H1 (cell line): ENCODE measurements at regions not wholly inside any gene's neighbourhood (a gene's known extent, or its start where the extent isn't known, plus 50 kb on each side); places are given as distances from the start of the nearest gene placed in this dataset.

Experiments
- CTCF ChIA-PET: fragments of 300-600 bp; sonication (Branson Sonifier 250); formaldehyde crosslinking; loops from one replicate; lab custom pipeline; 2021; ENCODE audit not compliant: partially characterized antibody; lab: Charles Lee
- POLR2A ChIA-PET: fragments of 300-600 bp; sonication (Branson Sonifier 250); formaldehyde crosslinking; loops from one replicate; lab custom pipeline; 2021; ENCODE audit warnings: inconsistent platforms; ENCODE audit not compliant: partially characterized antibody; lab: Charles Lee
- DNase-seq, 2 experiments: peaks; one replicate each; pipeline versions ENCODE4 v3.0.0 to v3.0.0-alpha.2; 2010 to 2022; ENCODE audit warnings: low spot score in 2 of 2, low read depth in 1 of 2, mixed read lengths in 1 of 2
- FAIRE-seq: peaks from 2 replicates; lab custom pipeline; 2011; peaks lifted over from hg19 to GRCh38; lab: Jason Lieb, UNC
- H2AFZ ChIP-seq: 2 replicates; pipeline ENCODE4 v1.8.1; 2012; ENCODE audit warnings: low read length, inconsistent platforms
- H2AK5ac ChIP-seq: 2 replicates; pipeline ENCODE4 v1.6.1; 2013; ENCODE audit warnings: low read depth, low read length
- H2BK120ac ChIP-seq: replicated peaks from 2 replicates; pipeline ENCODE3; 2013; ENCODE audit warnings: low read depth, low read length, inconsistent platforms
- H2BK12ac ChIP-seq: 2 replicates; pipeline ENCODE4 v1.6.1; 2013; ENCODE audit warnings: low read depth, low read length
- H2BK15ac ChIP-seq: 2 replicates; pipeline ENCODE4 v1.6.1; 2013; ENCODE audit warnings: low read length
- H2BK20ac ChIP-seq: 2 replicates; pipeline ENCODE4 v1.6.1; 2013; ENCODE audit warnings: low read length
- H2BK5ac ChIP-seq: 2 replicates; pipeline ENCODE4 v1.6.1; 2013; ENCODE audit warnings: low read depth, low read length
- H3K14ac ChIP-seq: 2 replicates; pipeline ENCODE4 v1.6.1; 2013; ENCODE audit warnings: inconsistent platforms; ENCODE audit not compliant: insufficient read length
- H3K18ac ChIP-seq: 2 replicates; pipeline ENCODE4 v1.6.1; 2013; ENCODE audit warnings: low read length; ENCODE audit errors: extremely low read depth
- H3K23ac ChIP-seq: 2 replicates; pipeline ENCODE4 v1.6.1; 2013; ENCODE audit warnings: inconsistent platforms; ENCODE audit not compliant: insufficient read length
- H3K23me2 ChIP-seq: 2 replicates; pipeline ENCODE4 v1.6.1; 2013; ENCODE audit warnings: low read depth, low read length
- H3K27ac ChIP-seq: 2 replicates; pipeline ENCODE4 v1.6.1; 2011; ENCODE audit warnings: low read depth, low read length, inconsistent platforms
- H3K27me3 ChIP-seq, 4 experiments: replicated peaks in 1 of 4; 1 replicate in 1 of 4; 2 replicates in 3 of 4; pipeline versions ENCODE4 v1.6.1 to v1.8.1; 2011 to 2013; ENCODE audit warnings: low read length in 3 of 4, mild to moderate bottlenecking in 3 of 4, inconsistent platforms in 2 of 4, mixed read lengths in 2 of 4, moderate library complexity in 1 of 4; ENCODE audit not compliant: control insufficient read depth in 3 of 4, insufficient read depth in 3 of 4; ENCODE audit errors: extremely low read depth in 1 of 4
- H3K36me3 ChIP-seq, 4 experiments: 2 replicates each; pipeline versions ENCODE4 v1.6.1 to v1.8.1; 2011 to 2013; ENCODE audit warnings: mild to moderate bottlenecking in 4 of 4, low read length in 3 of 4, moderate library complexity in 2 of 4, control low read depth in 1 of 4, inconsistent platforms in 1 of 4; ENCODE audit not compliant: insufficient read depth in 4 of 4, control insufficient read depth in 2 of 4
- H3K4ac ChIP-seq: replicated peaks from 2 replicates; pipeline ENCODE3; 2013; ENCODE audit warnings: low read length, low read depth, mixed read lengths, inconsistent platforms; ENCODE audit not compliant: insufficient read length
- H3K4me1 ChIP-seq, 4 experiments: replicated peaks in 1 of 4; 1 replicate in 1 of 4; 2 replicates in 3 of 4; pipeline versions ENCODE4 v1.6.1 to v1.8.1; 2011 to 2013; ENCODE audit warnings: low read length in 3 of 4, inconsistent platforms in 2 of 4, mixed read lengths in 1 of 4; ENCODE audit not compliant: insufficient read depth in 4 of 4, control insufficient read depth in 3 of 4
- H3K4me2 ChIP-seq, 2 experiments: 2 replicates each; pipeline versions ENCODE4 v1.6.1 to v1.8.1; 2011 to 2013; ENCODE audit warnings: low read depth in 2 of 2, low read length in 2 of 2, control low read depth in 1 of 2, inconsistent platforms in 1 of 2, mild to moderate bottlenecking in 1 of 2; ENCODE audit not compliant: insufficient read depth in 1 of 2
- H3K4me3 ChIP-seq, 4 experiments: fragments of 200-600, 300-600 bp in 1 of 4; sonication (generic), shearing (Covaris generic), sonication (Bioruptor Twin) in 1 of 4; 2 replicates each; pipeline versions ENCODE4 v1.5.1 to v1.8.1; 2011 to 2016; ENCODE audit warnings: low read length in 4 of 4, low read depth in 3 of 4, control low read depth in 2 of 4, inconsistent platforms in 2 of 4, mild to moderate bottlenecking in 2 of 4, mixed read lengths in 1 of 4, moderate library complexity in 1 of 4; ENCODE audit not compliant: insufficient read depth in 2 of 4; ENCODE audit errors: extremely low read depth in 1 of 4
- H3K56ac ChIP-seq: replicated peaks from 2 replicates; pipeline ENCODE3; 2013; ENCODE audit warnings: low read depth, mild to moderate bottlenecking, mixed read lengths, low read length, inconsistent platforms; ENCODE audit not compliant: insufficient read length
- H3K79me1 ChIP-seq: 2 replicates; pipeline ENCODE4 v1.6.1; 2013; ENCODE audit warnings: low read depth, low read length, control low read depth
- H3K79me2 ChIP-seq, 2 experiments: 2 replicates each; pipeline versions ENCODE4 v1.6.1 to v1.8.1; 2012 to 2013; ENCODE audit warnings: low read length in 2 of 2, mild to moderate bottlenecking in 2 of 2, inconsistent platforms in 1 of 2; ENCODE audit not compliant: insufficient read depth in 2 of 2, control insufficient read depth in 1 of 2
- H3K9ac ChIP-seq, 4 experiments: replicated peaks in 1 of 4; 1 replicate in 1 of 4; 2 replicates in 3 of 4; pipeline versions ENCODE4 v1.6.1 to v1.8.1; 2011 to 2013; ENCODE audit warnings: low read depth in 3 of 4, low read length in 3 of 4, control low read depth in 2 of 4, mild to moderate bottlenecking in 2 of 4, moderate library complexity in 2 of 4, inconsistent platforms in 1 of 4; ENCODE audit errors: extremely low read depth in 1 of 4
- H3K9me3 ChIP-seq, 2 experiments: 2 replicates each; pipeline versions ENCODE4 v1.6.1 to v1.8.1; 2012 to 2013; ENCODE audit warnings: mild to moderate bottlenecking in 2 of 2, moderate library complexity in 2 of 2, control low read depth in 1 of 2, inconsistent platforms in 1 of 2, low read depth in 1 of 2, low read length in 1 of 2, mixed read lengths in 1 of 2; ENCODE audit not compliant: insufficient read depth in 2 of 2
- H4K20me1 ChIP-seq, 2 experiments: replicated peaks in 1 of 2; 2 replicates each; pipeline versions ENCODE3 to v1.8.1; 2011 to 2013; ENCODE audit warnings: inconsistent platforms in 2 of 2, low read length in 2 of 2, mild to moderate bottlenecking in 1 of 2; ENCODE audit not compliant: insufficient read depth in 2 of 2, control insufficient read depth in 1 of 2
- H4K5ac ChIP-seq: 2 replicates; pipeline ENCODE4 v1.6.1; 2013; ENCODE audit warnings: low read length, low read depth, mixed read lengths, inconsistent platforms; ENCODE audit not compliant: insufficient read length
- H4K8ac ChIP-seq: 2 replicates; pipeline ENCODE4 v1.8.0; 2013; ENCODE audit warnings: mild to moderate bottlenecking, moderate library complexity, low read length, inconsistent platforms; ENCODE audit not compliant: insufficient read depth; ENCODE audit errors: extremely low read depth
- H4K91ac ChIP-seq: replicated peaks from 2 replicates; pipeline ENCODE3; 2013; ENCODE audit warnings: low read length, mixed read lengths, inconsistent platforms; ENCODE audit not compliant: insufficient read length
- BACH1 ChIP-seq: IDR thresholded peaks from 2 replicates; pipeline ENCODE4 v1.6.1; 2012; ENCODE audit warnings: low read length, improper control_type of control experiment
- E2F6 ChIP-seq: IDR thresholded peaks from 2 replicates; pipeline ENCODE4 v1.6.1; 2012; ENCODE audit warnings: inconsistent platforms
- WGBS, 2 experiments: shearing (Covaris generic) in 1 of 2; methylation state at CpG; one replicate each; pipeline versions ENCODE4 v1.1.6 to v1.1.7; 2013 to 2015; ENCODE audit warnings: low lambda C conversion rate in 2 of 2, mixed read lengths in 2 of 2, inconsistent platforms in 1 of 2, low coverage in 1 of 2, missing lambda C conversion rate in 1 of 2; ENCODE audit not compliant: insufficient replicate concordance in 2 of 2, insufficient coverage in 1 of 2, insufficient read length in 1 of 2; ENCODE audit errors: extremely low coverage in 1 of 2, missing lambda C conversion rate in 1 of 2; 5-methylcytosine and 5-hydroxymethylcytosine counted together

- CTCF ChIA-PET, result interaction anchor here (0.9 to 1.8 kb wide), 5 partner anchors 20 to 107 kb away, joined by 3 to 5 read pairs (median 3); no protein-coding TSS in a partner anchor
- no peak overlapping the region for H2BK5ac ChIP-seq
- H3K23ac ChIP-seq, result no peak overlapping the region
- no peak for FAIRE-seq
- no peak overlapping the region for H2BK120ac ChIP-seq
- WGBS, 2 experiments, result 89% methylated on average over 23 of the region's 23 CpGs; no CpG with 5 or more reads in 1 of the 2 experiments
- H3K79me1 ChIP-seq, result 0 out of 2 replicates have a peak, but pooled peaks cover 4% of the 10 kb centered on the region
- H3K56ac ChIP-seq, result no peak overlapping the region
- peaks cover 0 to 6% of the 10 kb centered on the region in 2 experiments for H4K20me1 ChIP-seq
- H3K27me3 ChIP-seq, result peaks cover 0 to 3% (median 0%) of the 10 kb centered on the region in 4 experiments; a peak in 1 of 7 replicates
- H4K91ac ChIP-seq, result no peak overlapping the region
- no peak overlapping the region for H2AFZ ChIP-seq
- H4K5ac ChIP-seq, result no peak overlapping the region
- H3K9ac ChIP-seq, result no peak overlapping the region
- H2BK15ac ChIP-seq, result no peak overlapping the region
- H3K79me2 ChIP-seq, result no peaks in the 10 kb centered on the region
- H2BK20ac ChIP-seq, result no peak overlapping the region
- peaks cover 8% of the 10 kb centered on the region for H3K23me2 ChIP-seq
- H3K9me3 ChIP-seq, result peaks cover 0 to 5% of the 10 kb centered on the region in 2 experiments; a peak in 2 of 4 replicates
- no peaks in the 10 kb centered on the region for H3K36me3 ChIP-seq
- no peak overlapping the region for H3K4me3 ChIP-seq
- no peak for DNase-seq
- H3K27ac ChIP-seq, result no peak overlapping the region
- no peak overlapping the region for H3K4me2 ChIP-seq
- H2AK5ac ChIP-seq, result no peak overlapping the region
- H4K8ac ChIP-seq, result no peak overlapping the region
- no peak overlapping the region for H3K4ac ChIP-seq
- no peak overlapping the region for H3K18ac ChIP-seq
- H3K4me1 ChIP-seq, result peaks cover 0 to 3% (median 0%) of the 10 kb centered on the region in 4 experiments; a peak in 1 of 7 replicates
- POLR2A ChIA-PET, result no interaction called here
- H3K14ac ChIP-seq, result no peak overlapping the region
- peak overlapping the region; percentile 68; the same call in 1 of the 2 replicates for H2BK12ac ChIP-seq
- no peak for TF ChIP-seq BACH1
- no peak for TF ChIP-seq E2F6
These were observed 190.0 kb downstream of the C16orf95 start for GRCh38 chr16:87127061-87127765.
